ENCODE measurements at regions not wholly inside any gene's neighbourhood (a gene's known extent, or its start where the extent isn't known, plus 50 kb on each side); places are given as distances from the start of the nearest gene placed in this dataset.

- no peak for TF ChIP-seq POLR2A (IDR thresholded peaks at IDR 0.05; ENCODE audit: low read length)
- TF ChIP-seq GATA1 (IDR thresholded peaks at IDR 0.05; ENCODE audit: low read depth, low read length) = no peak
These were observed 786.1 kb upstream of the CTNND2 start for GRCh38 chr5:12690361-12690760.
